OCI-LY1 (cell line): ENCODE measurements at regions not wholly inside any gene's neighbourhood (a gene's known extent, or its start where the extent isn't known, plus 50 kb on each side); places are given as distances from the start of the nearest gene placed in this dataset.

Source experiments
- EZH2 ChIP-seq: fragments of 200-600 bp; sonication (generic), shearing (Covaris generic); IDR thresholded peaks from 2 replicates; pipeline ENCODE4 v1.8.0; 2017; ENCODE audit warnings: borderline replicate concordance, mixed run types, mild to moderate bottlenecking, antibody characterized with exemption, low read length, moderate library complexity, mixed read lengths
- TF ChIP-seq, protein P1 (sequence below): fragments of 200-600 bp; sonication (generic), shearing (Covaris generic); IDR thresholded peaks from 2 replicates; pipeline ENCODE4 v1.5.1; 2017; ENCODE audit warnings: mild to moderate bottlenecking, antibody characterized with exemption, low read length, moderate library complexity, mixed read lengths

DNA sequence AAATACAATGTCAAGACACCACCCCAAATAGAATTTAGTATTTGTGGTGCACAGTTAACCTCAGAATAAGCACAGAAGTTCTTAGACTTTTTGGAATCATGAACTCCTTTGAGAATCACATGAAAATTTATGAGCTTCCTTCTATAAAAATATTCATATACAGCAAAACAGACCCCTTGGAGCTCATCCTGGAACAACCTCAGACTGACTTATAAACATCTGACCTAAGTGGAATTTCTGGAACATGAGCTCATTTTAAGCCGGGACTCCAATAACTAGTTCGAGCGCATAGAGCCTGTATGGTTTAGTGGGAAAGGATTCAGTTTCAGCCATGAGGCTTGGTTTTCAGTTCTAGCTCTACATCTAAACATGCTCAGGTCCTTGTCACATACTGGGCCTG is 192.3 kb downstream of the DEPDC1B start:
- TF ChIP-seq, protein P1, sequence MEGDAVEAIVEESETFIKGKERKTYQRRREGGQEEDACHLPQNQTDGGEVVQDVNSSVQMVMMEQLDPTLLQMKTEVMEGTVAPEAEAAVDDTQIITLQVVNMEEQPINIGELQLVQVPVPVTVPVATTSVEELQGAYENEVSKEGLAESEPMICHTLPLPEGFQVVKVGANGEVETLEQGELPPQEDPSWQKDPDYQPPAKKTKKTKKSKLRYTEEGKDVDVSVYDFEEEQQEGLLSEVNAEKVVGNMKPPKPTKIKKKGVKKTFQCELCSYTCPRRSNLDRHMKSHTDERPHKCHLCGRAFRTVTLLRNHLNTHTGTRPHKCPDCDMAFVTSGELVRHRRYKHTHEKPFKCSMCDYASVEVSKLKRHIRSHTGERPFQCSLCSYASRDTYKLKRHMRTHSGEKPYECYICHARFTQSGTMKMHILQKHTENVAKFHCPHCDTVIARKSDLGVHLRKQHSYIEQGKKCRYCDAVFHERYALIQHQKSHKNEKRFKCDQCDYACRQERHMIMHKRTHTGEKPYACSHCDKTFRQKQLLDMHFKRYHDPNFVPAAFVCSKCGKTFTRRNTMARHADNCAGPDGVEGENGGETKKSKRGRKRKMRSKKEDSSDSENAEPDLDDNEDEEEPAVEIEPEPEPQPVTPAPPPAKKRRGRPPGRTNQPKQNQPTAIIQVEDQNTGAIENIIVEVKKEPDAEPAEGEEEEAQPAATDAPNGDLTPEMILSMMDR, result no peak
- TF ChIP-seq EZH2, result no peak
